HCT116 (cell line): ENCODE measurements at regions not wholly inside any gene's neighbourhood (a gene's known extent, or its start where the extent isn't known, plus 50 kb on each side); places are given as distances from the start of the nearest gene placed in this dataset.

ENCODE experiments used
- ATAC-seq: fragments of 200-7000 bp; cut with Tn5 transposase; 2 replicates; pipeline ENCODE4 v1.9.1; 2020; ENCODE audit warnings: mild to moderate bottlenecking, moderate library complexity
- BruUV-seq: library from RNA; stranded (reverse); fragments of 400-500 nt; replicated peaks from 2 replicates; lab custom pipeline; 2021; lab: Mats Ljungman, UMichigan
- CTCF ChIA-PET: fragments of 300-600 bp; sonication (Branson Sonifier 250); formaldehyde crosslinking; loops from one replicate; lab custom pipeline; 2021; ENCODE audit warnings: antibody characterized with exemption; lab: Charles Lee
- POLR2A ChIA-PET: fragments of 300-600, 350-600 bp; sonication (Branson Sonifier 250); formaldehyde crosslinking; loops from one replicate; lab custom pipeline; 2021; ENCODE audit warnings: antibody characterized with exemption; lab: Charles Lee
- RAD21 ChIA-PET, 2 experiments: fragments of 300-600 bp; sonication (Branson Sonifier 250); formaldehyde crosslinking; loops; one replicate each; lab custom pipeline; 2023; ENCODE audit warnings: low total read pairs in 2 of 2; ENCODE audit not compliant: uncharacterized antibody in 2 of 2, unreplicated experiment in 2 of 2, low non-redundant PET in 1 of 2; lab: Charles Lee
- DNase-seq: peaks from one replicate; pipeline ENCODE4 v3.0.0-alpha.2; 2010; ENCODE audit warnings: low read depth, low spot score
- H2AFZ ChIP-seq: fragments of 200-600 bp; shearing (Covaris generic), sonication (generic); 2 replicates; pipeline ENCODE4 v1.6.1; 2017; ENCODE audit warnings: low read depth, mixed run types, mixed read lengths, antibody characterized with exemption, low read length; ENCODE audit not compliant: poor library complexity, severe bottlenecking
- H3K27ac ChIP-seq: 2 replicates; pipeline ENCODE4 v1.5.1; 2012; ENCODE audit warnings: low read depth, low read length
- H3K27me3 ChIP-seq: fragments of 200-600 bp; sonication (generic); 2 replicates; pipeline ENCODE4 v1.6.1; 2016; ENCODE audit warnings: mixed run types, low read length, mixed read lengths; ENCODE audit not compliant: insufficient read depth
- H3K36me3 ChIP-seq, 2 experiments: fragments of 200-500 bp in 1 of 2; fragments of 200-600 bp in 1 of 2; sonication (Bioruptor generic) in 1 of 2; sonication (generic) in 1 of 2; 2 replicates each; pipeline versions ENCODE4 v1.5.1 to v1.6.1; 2014 to 2016; ENCODE audit warnings: low read length in 2 of 2, inconsistent platforms in 1 of 2, mixed read lengths in 1 of 2, mixed run types in 1 of 2; ENCODE audit not compliant: insufficient read depth in 2 of 2, control insufficient read depth in 1 of 2
- H3K4me1 ChIP-seq, 2 experiments: fragments of 200-600 bp in 1 of 2; sonication (generic) in 1 of 2; 2 replicates each; pipeline versions ENCODE4 v1.5.1 to v1.6.1; 2012 to 2017; ENCODE audit warnings: low read length in 2 of 2, inconsistent platforms in 1 of 2, mild to moderate bottlenecking in 1 of 2, mixed read lengths in 1 of 2, mixed run types in 1 of 2, moderate library complexity in 1 of 2; ENCODE audit not compliant: insufficient read depth in 2 of 2, control insufficient read depth in 1 of 2
- H3K4me2 ChIP-seq: fragments of 200-600 bp; sonication (generic); 2 replicates; pipeline ENCODE4 v1.6.1; 2017; ENCODE audit warnings: mixed run types, low read length, mixed read lengths
- H3K4me3 ChIP-seq, 2 experiments: fragments of 200-600 bp in 1 of 2; sonication (generic) in 1 of 2; replicated peaks in 1 of 2; 2 replicates each; pipeline ENCODE4 v1.5.1; 2011 to 2016; ENCODE audit warnings: low read length in 2 of 2, control low read depth in 1 of 2, low read depth in 1 of 2, mild to moderate bottlenecking in 1 of 2, mixed read lengths in 1 of 2, mixed run types in 1 of 2
- H3K79me2 ChIP-seq: fragments of 200-600 bp; sonication (generic); 2 replicates; pipeline ENCODE4 v1.6.1; 2017; ENCODE audit warnings: mild to moderate bottlenecking, mixed run types, low read length, moderate library complexity, mixed read lengths; ENCODE audit not compliant: insufficient read depth
- H3K9ac ChIP-seq: fragments of 200-600 bp; sonication (generic); 2 replicates; pipeline ENCODE4 v1.6.1; 2016; ENCODE audit warnings: low read length, mixed read lengths
- H3K9me2 ChIP-seq: fragments of 200-600 bp; sonication (generic), shearing (Covaris generic); 2 replicates; pipeline ENCODE4 v1.6.1; 2017; ENCODE audit warnings: mixed run types, mild to moderate bottlenecking, moderate library complexity; ENCODE audit not compliant: insufficient read depth
- H3K9me3 ChIP-seq, 2 experiments: fragments of 200-500 bp in 1 of 2; fragments of 200-600 bp in 1 of 2; sonication (Bioruptor generic) in 1 of 2; sonication (generic) in 1 of 2; 2 replicates each; pipeline ENCODE4 v1.6.1; 2014 to 2017; ENCODE audit warnings: low read length in 2 of 2, mixed read lengths in 2 of 2, inconsistent platforms in 1 of 2, low read depth in 1 of 2, mild to moderate bottlenecking in 1 of 2, mixed run types in 1 of 2, moderate library complexity in 1 of 2; ENCODE audit not compliant: control insufficient read depth in 1 of 2, insufficient read depth in 1 of 2
- H4K20me1 ChIP-seq: fragments of 200-600 bp; sonication (generic), shearing (Covaris generic); 2 replicates; pipeline ENCODE4 v1.6.1; 2017; ENCODE audit warnings: mixed run types, mild to moderate bottlenecking, moderate library complexity; ENCODE audit not compliant: insufficient read depth
- CBX3 ChIP-seq: IDR thresholded peaks from 2 replicates; pipeline ENCODE4 v1.6.1; 2012; ENCODE audit warnings: low read depth
- EGR1 ChIP-seq: IDR thresholded peaks from 2 replicates; pipeline ENCODE4 v1.6.1; 2012; ENCODE audit warnings: low read depth
- ELF1 ChIP-seq: IDR thresholded peaks from 2 replicates; pipeline ENCODE4 v1.6.1; 2012; ENCODE audit warnings: low read depth, borderline replicate concordance
- EZH2 ChIP-seq: fragments of 200-600 bp; sonication (generic); IDR thresholded peaks from 2 replicates; pipeline ENCODE4 v1.6.1; 2017; ENCODE audit warnings: antibody characterized with exemption, mixed run types
- EZH2phosphoT487 ChIP-seq: fragments of 200-600 bp; IDR thresholded peaks from 2 replicates; pipeline ENCODE4 v1.6.1; 2018; ENCODE audit warnings: antibody characterized with exemption, borderline replicate concordance
- FOSL1 ChIP-seq: IDR thresholded peaks from 2 replicates; pipeline ENCODE4 v1.6.1; 2012; ENCODE audit warnings: low read depth
- JUND ChIP-seq: IDR thresholded peaks from 2 replicates; pipeline ENCODE4 v1.6.1; 2012
- POLR2A ChIP-seq: IDR thresholded peaks from 2 replicates; pipeline ENCODE4 v1.7.0; 2011; ENCODE audit warnings: borderline replicate concordance; ENCODE audit not compliant: insufficient read depth, insufficient read length; ENCODE audit errors: extremely low read depth
- POLR2AphosphoS5 ChIP-seq: IDR thresholded peaks from 2 replicates; pipeline ENCODE4 v1.6.1; 2011; ENCODE audit warnings: mild to moderate bottlenecking, low read depth, low read length, moderate library complexity
- SRF ChIP-seq: IDR thresholded peaks from 2 replicates; pipeline ENCODE4 v1.6.1; 2012; ENCODE audit warnings: low read depth
- ZFX ChIP-seq: fragments of 450-650 bp; IDR thresholded peaks from 2 replicates; pipeline ENCODE4 v1.6.1; 2017
- ZNF274 ChIP-seq: fragments of 200-500 bp; sonication (Bioruptor generic); IDR thresholded peaks from 2 replicates; pipeline ENCODE4 v1.6.1; 2014; ENCODE audit warnings: mild to moderate bottlenecking, low read depth, low read length, inconsistent platforms
- intact Hi-C: fragments of 100-400 bp; cut with micrococcal nuclease; formaldehyde crosslinking; loops from 2 replicates; pipeline ENCODE4 v1.10.0; 2022
- TF ChIP-seq, protein P1 (sequence below): IDR thresholded peaks from 2 replicates; pipeline ENCODE4 v1.6.1; 2012
- TF ChIP-seq, protein P2 (sequence below): IDR thresholded peaks from 2 replicates; pipeline ENCODE4 v1.6.1; 2011; ENCODE audit warnings: mild to moderate bottlenecking, low read length, moderate library complexity; ENCODE audit not compliant: insufficient replicate concordance; ENCODE audit errors: extremely low read depth

DNA sequence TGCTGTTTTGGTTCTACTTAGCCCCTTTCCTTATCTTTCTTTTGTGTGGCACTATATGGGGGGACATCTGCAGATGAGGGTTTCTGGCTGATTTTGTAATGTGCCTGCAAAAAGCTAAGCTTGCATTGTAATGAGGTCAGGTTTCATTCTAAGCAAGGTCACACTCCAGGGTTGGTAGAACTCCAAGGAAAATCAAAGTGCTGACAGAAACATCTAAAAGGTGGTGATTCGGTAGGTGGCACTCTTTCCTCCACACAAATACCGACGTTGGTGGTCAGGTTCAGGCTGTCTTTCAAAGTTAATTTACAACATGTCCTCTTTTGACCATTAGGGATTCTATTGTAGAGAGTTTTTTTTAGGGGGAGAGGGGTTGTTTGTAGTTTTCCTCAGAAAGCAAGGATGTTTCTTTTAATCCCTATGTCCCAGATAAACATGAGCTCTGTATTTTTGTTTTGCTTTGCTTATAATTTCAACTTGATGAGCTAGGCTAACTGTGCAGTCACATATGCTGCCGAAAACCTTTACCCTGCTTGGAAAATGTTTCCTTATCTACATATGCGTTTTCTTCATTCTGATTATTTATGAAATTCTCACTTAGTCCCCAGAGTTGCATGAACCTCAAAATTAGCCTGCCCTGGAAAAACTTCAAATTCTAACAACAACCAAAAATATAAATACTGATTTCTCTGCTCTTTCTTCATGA, 434.2 kb downstream of the PPARGC1A start (continued):
- TF ChIP-seq ZNF274 (no peak), EGR1 (no peak), ZFX (no peak)

DNA sequence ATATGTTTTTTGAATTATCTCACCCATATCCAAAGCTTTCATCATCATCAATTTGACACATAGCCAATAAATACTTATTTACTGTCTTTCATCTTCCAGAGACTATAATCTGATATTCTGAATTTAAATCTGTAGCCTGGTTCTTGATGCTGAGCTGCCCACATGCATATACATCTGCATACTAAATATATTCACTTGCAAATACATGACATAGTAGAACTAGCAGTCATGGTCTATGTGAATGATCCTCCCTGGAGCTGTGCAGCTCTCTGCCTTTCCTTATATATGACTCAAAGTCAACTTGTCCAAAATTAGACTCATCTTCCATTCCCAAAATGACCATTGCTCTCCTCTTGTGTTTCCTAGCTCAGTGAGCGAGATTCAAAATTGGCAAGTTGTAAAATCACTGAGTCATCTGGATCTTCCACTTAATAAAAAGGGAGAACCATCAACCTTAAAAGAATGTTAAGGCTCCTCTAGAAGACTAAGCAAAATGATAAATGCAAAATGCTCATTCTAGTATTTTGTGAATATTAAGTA, 448.2 kb downstream of the PPARGC1A start:
- H3K27ac ChIP-seq = no peak overlapping the region
- H3K9ac ChIP-seq = no peak overlapping the region
- ATAC-seq = no peak
- no peaks in the 10 kb centered on the region for H3K4me1 ChIP-seq
- H3K27me3 ChIP-seq = no peaks in the 10 kb centered on the region
- no peaks in the 10 kb centered on the region for H3K79me2 ChIP-seq
- no TSS peak for BruUV-seq
- intact Hi-C loops = no loop called here
- no peaks in the 10 kb centered on the region for H3K36me3 ChIP-seq
- no peak overlapping the region for H2AFZ ChIP-seq
- H4K20me1 ChIP-seq = no peaks in the 10 kb centered on the region
- H3K4me2 ChIP-seq = no peak overlapping the region
- RAD21 ChIA-PET = no interaction called here
- no peaks in the 10 kb centered on the region for H3K9me2 ChIP-seq
- peaks cover 15 to 27% of the 10 kb centered on the region in 2 experiments; a peak in 3 of 4 replicates for H3K9me3 ChIP-seq
- POLR2A ChIA-PET = no interaction called here
- DNase-seq = no peak
- CTCF ChIA-PET = no interaction called here
- no peak overlapping the region for H3K4me3 ChIP-seq
- no peak for TF ChIP-seq ELF1
- TF ChIP-seq EZH2phosphoT487 = no peak
- no peak for TF ChIP-seq EZH2
- no peak for TF ChIP-seq POLR2AphosphoS5
- no peak for TF ChIP-seq ZNF274
- TF ChIP-seq, protein P1, sequence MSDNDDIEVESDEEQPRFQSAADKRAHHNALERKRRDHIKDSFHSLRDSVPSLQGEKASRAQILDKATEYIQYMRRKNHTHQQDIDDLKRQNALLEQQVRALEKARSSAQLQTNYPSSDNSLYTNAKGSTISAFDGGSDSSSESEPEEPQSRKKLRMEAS = no peak
- no peak for TF ChIP-seq CBX3
- no peak for TF ChIP-seq JUND
- TF ChIP-seq, protein P2, sequence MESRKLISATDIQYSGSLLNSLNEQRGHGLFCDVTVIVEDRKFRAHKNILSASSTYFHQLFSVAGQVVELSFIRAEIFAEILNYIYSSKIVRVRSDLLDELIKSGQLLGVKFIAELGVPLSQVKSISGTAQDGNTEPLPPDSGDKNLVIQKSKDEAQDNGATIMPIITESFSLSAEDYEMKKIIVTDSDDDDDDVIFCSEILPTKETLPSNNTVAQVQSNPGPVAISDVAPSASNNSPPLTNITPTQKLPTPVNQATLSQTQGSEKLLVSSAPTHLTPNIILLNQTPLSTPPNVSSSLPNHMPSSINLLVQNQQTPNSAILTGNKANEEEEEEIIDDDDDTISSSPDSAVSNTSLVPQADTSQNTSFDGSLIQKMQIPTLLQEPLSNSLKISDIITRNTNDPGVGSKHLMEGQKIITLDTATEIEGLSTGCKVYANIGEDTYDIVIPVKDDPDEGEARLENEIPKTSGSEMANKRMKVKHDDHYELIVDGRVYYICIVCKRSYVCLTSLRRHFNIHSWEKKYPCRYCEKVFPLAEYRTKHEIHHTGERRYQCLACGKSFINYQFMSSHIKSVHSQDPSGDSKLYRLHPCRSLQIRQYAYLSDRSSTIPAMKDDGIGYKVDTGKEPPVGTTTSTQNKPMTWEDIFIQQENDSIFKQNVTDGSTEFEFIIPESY = no peak
- TF ChIP-seq POLR2A = no peak
- no peak for TF ChIP-seq SRF
- TF ChIP-seq FOSL1 = no peak
